ENCODE measurements at regions not wholly inside any gene's neighbourhood (a gene's known extent, or its start where the extent isn't known, plus 50 kb on each side); places are given as distances from the start of the nearest gene placed in this dataset.

- TF ChIP-seq CTCF (IDR thresholded peaks at IDR 0.05; ENCODE audit: low read length, missing control alignments), result no peak
- DNase-seq (ENCODE audit: low read depth), result no peak
- H3K4me3 ChIP-seq (replicated peaks; ENCODE audit: low read depth, low read length), result no peak overlapping the region
Measured at GRCh38 chr5:82789095-82789494, 288.1 kb downstream of the TMEM167A start.

- no peak overlapping the region for H3K4me3 ChIP-seq (replicated peaks; ENCODE audit: low read depth, low read length)
- TF ChIP-seq CTCF (IDR thresholded peaks at IDR 0.05; ENCODE audit: low read length, missing control alignments), result no peak
- DNase-seq (ENCODE audit: low read depth), result no peak
Measured at GRCh38 chr5:82786748-82787147, 290.4 kb downstream of the TMEM167A start.

- H3K4me3 ChIP-seq (replicated peaks; ENCODE audit: low read depth, low read length), result no peak overlapping the region
- no peak for DNase-seq (ENCODE audit: low read depth)
- TF ChIP-seq CTCF (IDR thresholded peaks at IDR 0.05; ENCODE audit: low read length, missing control alignments), result no peak
Measured at GRCh38 chr5:82785882-82786509, 291.2 kb downstream of the TMEM167A start.

GRCh38 chr5:82785456-82785855, 291.7 kb downstream of the TMEM167A start:
- no peak for TF ChIP-seq CTCF (IDR thresholded peaks at IDR 0.05; ENCODE audit: low read length, missing control alignments)
- DNase-seq (ENCODE audit: low read depth), result no peak
- no peak overlapping the region for H3K4me3 ChIP-seq (replicated peaks; ENCODE audit: low read depth, low read length)

- TF ChIP-seq CTCF (IDR thresholded peaks at IDR 0.05; ENCODE audit: low read length, missing control alignments), result no peak
- DNase-seq (ENCODE audit: low read depth), result no peak
- no peak overlapping the region for H3K4me3 ChIP-seq (replicated peaks; ENCODE audit: low read depth, low read length)
Measured at GRCh38 chr5:82784521-82784920, 292.7 kb downstream of the TMEM167A start.

GRCh38 chr5:82777106-82777505, 300.1 kb downstream of the TMEM167A start:
- no peak for TF ChIP-seq CTCF (IDR thresholded peaks at IDR 0.05; ENCODE audit: low read length, missing control alignments)
- no peak overlapping the region for H3K4me3 ChIP-seq (replicated peaks; ENCODE audit: low read depth, low read length)
- DNase-seq (ENCODE audit: low read depth), result no peak

- TF ChIP-seq CTCF (IDR thresholded peaks at IDR 0.05; ENCODE audit: low read length, missing control alignments), result no peak
- no peak overlapping the region for H3K4me3 ChIP-seq (replicated peaks; ENCODE audit: low read depth, low read length)
- no peak for DNase-seq (ENCODE audit: low read depth)
Measured at GRCh38 chr5:82772281-82772680, 304.9 kb downstream of the TMEM167A start.
